Upper lobe of left lung (tissue), 6 donors: ENCODE measurements at regions not wholly inside any gene's neighbourhood (a gene's known extent, or its start where the extent isn't known, plus 50 kb on each side); places are given as distances from the start of the nearest gene placed in this dataset.

Experiments used
- ATAC-seq, 2 donors: fragments of 200-7000 bp; cut with Tn5 transposase; one replicate each; pipeline ENCODE4 v1.9.1; 2022; ENCODE audit warnings: mild to moderate bottlenecking in 2 of 2, moderate library complexity in 2 of 2; ENCODE audit not compliant: low FRiP score in 2 of 2
- DNase-seq, 2 donors: peaks; one replicate each; pipeline ENCODE4 v3.0.0-alpha.2; 2019 to 2020
- H3K27ac ChIP-seq, 4 donors: fragments of 200-600 bp; sonication (generic); one replicate each; pipeline ENCODE4 v1.5.1; 2016 to 2019
- H3K27me3 ChIP-seq, 4 donors: fragments of 200-600 bp; sonication (generic); one replicate each; pipeline ENCODE4 v1.5.1; 2017 to 2019
- H3K36me3 ChIP-seq, 4 donors: fragments of 200-600 bp; sonication (generic); one replicate each; pipeline ENCODE4 v1.5.1; 2016 to 2019
- H3K4me1 ChIP-seq, 4 donors: fragments of 200-600 bp; sonication (generic); one replicate each; pipeline ENCODE4 v1.5.1; 2018 to 2019
- H3K4me3 ChIP-seq, 4 donors: fragments of 200-600 bp; sonication (generic); one replicate each; pipeline ENCODE4 v1.5.1; 2017 to 2019; ENCODE audit warnings: mild to moderate bottlenecking in 2 of 4, moderate library complexity in 1 of 4
- H3K9me3 ChIP-seq, 4 donors: fragments of 200-600 bp; sonication (generic); one replicate each; pipeline ENCODE4 v1.5.1; 2018 to 2019
- CTCF ChIP-seq, 6 experiments: fragments of 450-650 bp in 4 of 6; fragments of 200-600 bp in 2 of 6; sonication (generic) in 2 of 6; IDR thresholded peaks; one replicate each; pipeline ENCODE4 v1.5.1; 2016 to 2019; ENCODE audit warnings: antibody characterized with exemption in 6 of 6
- EP300 ChIP-seq, 4 donors: sonication (generic); formaldehyde crosslinking; IDR thresholded peaks; one replicate each; pipeline ENCODE4 v1.5.1; 2017; ENCODE audit warnings: antibody characterized with exemption in 4 of 4, control low read depth in 2 of 4
- POLR2A ChIP-seq, 4 donors: fragments of 450-650 bp; IDR thresholded peaks; one replicate each; pipeline ENCODE4 v1.5.1; 2016 to 2017; ENCODE audit warnings: antibody characterized with exemption in 4 of 4, mild to moderate bottlenecking in 2 of 4
- POLR2AphosphoS5 ChIP-seq, 2 donors: sonication (generic); formaldehyde crosslinking; IDR thresholded peaks; one replicate each; pipeline ENCODE4 v1.5.1; 2017; ENCODE audit warnings: antibody characterized with exemption in 2 of 2
- WGBS, 2 donors: methylation state at CpG; one replicate each; pipeline ENCODE4 v1.1.5; 2017 to 2018; 5-methylcytosine and 5-hydroxymethylcytosine counted together
- donor health status: DM: no; HTN: no; CAD: no; lungs with moderate emphysema.
- donor health status: DM: no; HTN: yes; CAD: no; lungs with severe emphysema.

GRCh38 chr7:12761111-12761510, 73.7 kb downstream of the ARL4A start:
- DNase-seq (no peak), ATAC-seq (no peak)
- H3K36me3 ChIP-seq, result no peaks in the 10 kb centered on the region
- H3K27ac ChIP-seq, result no peak overlapping the region
- WGBS, 2 donors, result 92 to 97% methylated on average over 4 of the region's 4 CpGs
- TF ChIP-seq POLR2A (IDR thresholded peaks at IDR 0.05) (no peak), EP300 (IDR thresholded peaks at IDR 0.05) (no peak), POLR2AphosphoS5 (IDR thresholded peaks at IDR 0.05) (no peak), CTCF (IDR thresholded peaks at IDR 0.05) (no peak)
- H3K4me1 ChIP-seq, result no peaks in the 10 kb centered on the region
- H3K4me3 ChIP-seq, result no peak overlapping the region
- H3K9me3 ChIP-seq, result no peaks in the 10 kb centered on the region
- no peaks in the 10 kb centered on the region for H3K27me3 ChIP-seq

GRCh38 chr7:12761691-12762090, 74.3 kb downstream of the ARL4A start:
- Histone ChIP-seq H3K27ac (no peak overlapping the region), H3K27me3 (no peaks in the 10 kb centered on the region), H3K4me1 (no peaks in the 10 kb centered on the region), H3K4me3 (no peak overlapping the region), H3K36me3 (no peaks in the 10 kb centered on the region), H3K9me3 (no peaks in the 10 kb centered on the region)
- WGBS, 2 donors, result 77 to 85% methylated on average over 4 of the region's 4 CpGs
- DNase-seq (no peak), ATAC-seq (no peak)
- TF ChIP-seq EP300 (IDR thresholded peaks at IDR 0.05) (no peak), POLR2A (IDR thresholded peaks at IDR 0.05) (no peak), CTCF (IDR thresholded peaks at IDR 0.05) (no peak), POLR2AphosphoS5 (IDR thresholded peaks at IDR 0.05) (no peak)

- WGBS, 2 donors, result 67 to 82% methylated on average over 2 of the region's 2 CpGs
- no peak overlapping the region for H3K27ac ChIP-seq
- no peaks in the 10 kb centered on the region for H3K9me3 ChIP-seq
- no peak overlapping the region for H3K4me3 ChIP-seq
- H3K4me1 ChIP-seq, result no peaks in the 10 kb centered on the region
- ATAC-seq, result no peak
- H3K27me3 ChIP-seq, result no peaks in the 10 kb centered on the region
- no peak for DNase-seq
- H3K36me3 ChIP-seq, result no peaks in the 10 kb centered on the region
- no peak for TF ChIP-seq POLR2AphosphoS5 (IDR thresholded peaks at IDR 0.05)
- no peak for TF ChIP-seq CTCF (IDR thresholded peaks at IDR 0.05)
- TF ChIP-seq EP300 (IDR thresholded peaks at IDR 0.05), result no peak
- TF ChIP-seq POLR2A (IDR thresholded peaks at IDR 0.05), result no peak
Observed at GRCh38 chr7:12764458-12764891, 77.0 kb downstream of the ARL4A start.

- TF ChIP-seq POLR2A (IDR thresholded peaks at IDR 0.05), result no peak
- TF ChIP-seq CTCF (IDR thresholded peaks at IDR 0.05), result no peak
- TF ChIP-seq EP300 (IDR thresholded peaks at IDR 0.05), result no peak
- no peak for TF ChIP-seq POLR2AphosphoS5 (IDR thresholded peaks at IDR 0.05)
- 80 to 84% methylated on average over 2 of the region's 2 CpGs for WGBS, 2 donors
Observed at GRCh38 chr7:12765431-12766100, 78.1 kb downstream of the ARL4A start.

GRCh38 chr7:12766416-12766815, 79.0 kb downstream of the ARL4A start:
- Histone ChIP-seq H3K36me3 (no peaks in the 10 kb centered on the region), H3K27me3 (no peaks in the 10 kb centered on the region), H3K9me3 (no peaks in the 10 kb centered on the region), H3K4me3 (no peak overlapping the region), H3K4me1 (peaks cover 11 to 19% (median 14%) of the 10 kb centered on the region in 4 donors), H3K27ac (no peak overlapping the region)
- no peak for DNase-seq
- no peak for ATAC-seq
- TF ChIP-seq CTCF (IDR thresholded peaks at IDR 0.05) (no peak), POLR2A (IDR thresholded peaks at IDR 0.05) (no peak), EP300 (IDR thresholded peaks at IDR 0.05) (no peak), POLR2AphosphoS5 (IDR thresholded peaks at IDR 0.05) (no peak)

More at GRCh38 chr7:12765431-12766100, 78.1 kb downstream of the ARL4A start:
- DNase-seq (no peak), ATAC-seq (no peak)
- H3K4me1 ChIP-seq, result peaks cover 4 to 10% (median 9%) of the 10 kb centered on the region in 4 donors
- H3K27ac ChIP-seq, result no peak overlapping the region
- H3K9me3 ChIP-seq, result no peaks in the 10 kb centered on the region
- no peaks in the 10 kb centered on the region for H3K36me3 ChIP-seq
- H3K27me3 ChIP-seq, result no peaks in the 10 kb centered on the region
- H3K4me3 ChIP-seq, result no peak overlapping the region
